Nephron progenitor cell (in vitro differentiated cells): ENCODE measurements at regions not wholly inside any gene's neighbourhood (a gene's known extent, or its start where the extent isn't known, plus 50 kb on each side); places are given as distances from the start of the nearest gene placed in this dataset.

Experiments used
- DNase-seq: peaks from one replicate; pipeline ENCODE4 v3.0.0; 2021
- H3K27ac Mint-ChIP-seq: 2 replicates; pipeline ENCODE4 v1.8.0; 2021; ENCODE audit warnings: mild to moderate bottlenecking, moderate library complexity, mixed read lengths
- H3K27me3 Mint-ChIP-seq: 2 replicates; pipeline ENCODE4 v1.8.0; 2021; ENCODE audit warnings: mild to moderate bottlenecking, low read depth, mixed read lengths; ENCODE audit not compliant: poor library complexity
- H3K36me3 Mint-ChIP-seq: 2 replicates; pipeline ENCODE4 v1.8.0; 2021; ENCODE audit warnings: low read depth, mixed read lengths
- H3K4me1 Mint-ChIP-seq: 2 replicates; pipeline ENCODE4 v1.8.0; 2021; ENCODE audit warnings: mixed read lengths
- H3K4me3 Mint-ChIP-seq: 2 replicates; pipeline ENCODE4 v1.8.0; 2021; ENCODE audit warnings: mild to moderate bottlenecking, moderate library complexity, mixed read lengths
- H3K9me3 Mint-ChIP-seq: 2 replicates; pipeline ENCODE4 v1.8.0; 2021; ENCODE audit warnings: mild to moderate bottlenecking, moderate library complexity, mixed read lengths
- CTCF ChIP-seq: fragments of 200-600 bp; sonication (generic); IDR thresholded peaks from 2 replicates; pipeline ENCODE4 v1.5.0; 2021; ENCODE audit warnings: antibody characterized with exemption

GRCh38 chr4:180179146-180179545 is 2064.1 kb upstream of the TENM3 start:
- DNase-seq, result no peak
- Mint-ChIP-seq H3K4me1 (no peaks in the 10 kb centered on the region), H3K9me3 (no peaks in the 10 kb centered on the region), H3K27me3 (peaks cover 2% of the 10 kb centered on the region), H3K36me3 (no peaks in the 10 kb centered on the region), H3K4me3 (no peak overlapping the region), H3K27ac (no peak overlapping the region)
- no peak for TF ChIP-seq CTCF

- Mint-ChIP-seq H3K36me3 (no peaks in the 10 kb centered on the region), H3K27me3 (no peaks in the 10 kb centered on the region), H3K27ac (no peak overlapping the region), H3K9me3 (no peaks in the 10 kb centered on the region), H3K4me1 (no peaks in the 10 kb centered on the region), H3K4me3 (no peak overlapping the region)
- no peak for DNase-seq
- no peak for TF ChIP-seq CTCF
Observed at GRCh38 chr4:180189666-180190065, 2053.5 kb upstream of the TENM3 start.

- H3K4me3 Mint-ChIP-seq, result no peak overlapping the region
- H3K4me1 Mint-ChIP-seq, result no peaks in the 10 kb centered on the region
- no peaks in the 10 kb centered on the region for H3K9me3 Mint-ChIP-seq
- H3K36me3 Mint-ChIP-seq, result no peaks in the 10 kb centered on the region
- no peak for TF ChIP-seq CTCF
- H3K27ac Mint-ChIP-seq, result no peak overlapping the region
- no peaks in the 10 kb centered on the region for H3K27me3 Mint-ChIP-seq
- no peak for DNase-seq
Observed at GRCh38 chr4:180190382-180190781, 2052.8 kb upstream of the TENM3 start.

DNA sequence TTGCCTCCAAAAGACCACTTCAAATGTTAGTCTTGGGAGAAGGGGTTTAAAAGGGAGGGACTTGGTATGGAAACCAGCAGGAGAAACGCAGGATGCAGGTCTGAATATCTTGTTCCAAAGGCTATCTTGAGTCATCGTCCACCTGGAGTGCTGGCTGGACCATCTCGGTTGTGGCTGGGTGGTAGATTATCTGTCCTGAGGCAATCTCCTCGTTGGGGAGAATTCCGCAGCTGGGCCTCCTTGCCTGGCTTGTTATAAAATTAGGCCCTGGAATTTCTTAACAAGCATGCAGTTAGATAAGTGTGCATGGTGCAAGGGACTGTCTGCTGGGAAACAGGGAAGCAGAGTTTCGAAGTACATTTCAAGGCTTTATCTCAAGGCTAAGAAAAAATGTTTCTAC is 2045.7 kb upstream of the TENM3 start:
- no peak for TF ChIP-seq CTCF
- no peaks in the 10 kb centered on the region for H3K27me3 Mint-ChIP-seq
- H3K36me3 Mint-ChIP-seq, result no peaks in the 10 kb centered on the region
- H3K4me3 Mint-ChIP-seq, result no peak overlapping the region
- DNase-seq, result no peak
- no peaks in the 10 kb centered on the region for H3K9me3 Mint-ChIP-seq
- no peaks in the 10 kb centered on the region for H3K4me1 Mint-ChIP-seq
- no peak overlapping the region for H3K27ac Mint-ChIP-seq

- Mint-ChIP-seq H3K27ac (no peak overlapping the region), H3K9me3 (no peaks in the 10 kb centered on the region), H3K4me1 (no peaks in the 10 kb centered on the region), H3K27me3 (no peaks in the 10 kb centered on the region), H3K36me3 (no peaks in the 10 kb centered on the region), H3K4me3 (no peak overlapping the region)
- TF ChIP-seq CTCF, result no peak
- no peak for DNase-seq
Observed at GRCh38 chr4:180203349-180203748, 2039.9 kb upstream of the TENM3 start.

GRCh38 chr4:180205276-180205675 is 2037.9 kb upstream of the TENM3 start:
- no peak for TF ChIP-seq CTCF
- no peak overlapping the region for H3K4me3 Mint-ChIP-seq
- H3K36me3 Mint-ChIP-seq, result no peaks in the 10 kb centered on the region
- DNase-seq, result no peak
- H3K27ac Mint-ChIP-seq, result no peak overlapping the region
- H3K27me3 Mint-ChIP-seq, result no peaks in the 10 kb centered on the region
- H3K9me3 Mint-ChIP-seq, result no peaks in the 10 kb centered on the region
- no peaks in the 10 kb centered on the region for H3K4me1 Mint-ChIP-seq
